Head of caudate nucleus (tissue), 42 donors: ENCODE measurements at regions not wholly inside any gene's neighbourhood (a gene's known extent, or its start where the extent isn't known, plus 50 kb on each side); places are given as distances from the start of the nearest gene placed in this dataset.

Source experiments
- DNase-seq, 42 donors: peaks; one replicate each; pipeline versions ENCODE4 v3.0.0 to v3.0.0-alpha.2; 2020 to 2021; ENCODE audit warnings: mixed read lengths in 7 of 42
- intact Hi-C: fragments of 100-400 bp; cut with DNase I; formaldehyde crosslinking; loops from one replicate; pipeline ENCODE4 v1.15.0; 2022

DNA sequence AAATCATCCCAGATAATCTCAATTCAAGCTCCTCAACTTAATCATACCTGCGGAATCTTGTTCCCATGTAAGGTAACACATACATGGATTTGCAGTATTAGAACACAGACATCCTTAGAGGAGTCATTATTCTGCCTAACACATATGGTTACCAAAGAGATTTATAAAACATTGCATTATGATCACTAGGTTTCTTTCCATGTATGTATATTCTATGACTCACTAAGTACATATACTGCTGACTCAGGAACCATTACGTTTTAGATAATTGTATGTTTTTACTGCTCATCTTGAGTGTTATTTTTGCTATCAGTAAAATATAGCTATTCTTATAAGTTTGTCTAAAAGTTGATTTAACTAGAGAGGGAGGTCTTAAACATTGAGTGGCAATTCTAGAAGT lies 182.9 kb downstream of the SLITRK6 start:
- DNase-seq: no peak
- intact Hi-C loops: no loop called here

DNA sequence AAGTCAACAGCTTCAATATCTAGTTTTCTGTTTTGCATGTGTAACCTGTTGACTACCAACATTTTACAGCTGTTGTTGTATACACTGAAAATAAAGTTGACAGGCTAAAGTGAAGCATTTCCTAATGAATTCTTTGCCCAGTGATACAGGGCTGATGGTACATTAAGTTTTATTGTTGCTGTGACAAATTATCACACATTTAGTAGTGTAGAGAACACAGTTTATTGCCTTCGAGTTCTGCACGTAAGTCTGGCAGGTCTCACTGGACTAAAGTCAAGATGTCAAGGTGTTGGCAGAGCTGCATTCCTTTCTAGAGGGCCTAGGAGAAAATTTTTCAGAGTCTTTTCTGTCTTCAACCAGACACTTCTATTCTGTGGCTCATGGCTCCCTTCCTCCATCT lies 184.2 kb downstream of the SLITRK6 start:
- intact Hi-C loops: no loop called here
- no peak for DNase-seq

GRCh38 chr13:85610024-85610423 lies 189.2 kb downstream of the SLITRK6 start:
- intact Hi-C loops: no loop called here

GRCh38 chr13:85608255-85608829 lies 190.9 kb downstream of the SLITRK6 start:
- no peak for DNase-seq
- intact Hi-C loops: no loop called here

More at GRCh38 chr13:85610024-85610423, 189.2 kb downstream of the SLITRK6 start:
- no peak for DNase-seq

DNA sequence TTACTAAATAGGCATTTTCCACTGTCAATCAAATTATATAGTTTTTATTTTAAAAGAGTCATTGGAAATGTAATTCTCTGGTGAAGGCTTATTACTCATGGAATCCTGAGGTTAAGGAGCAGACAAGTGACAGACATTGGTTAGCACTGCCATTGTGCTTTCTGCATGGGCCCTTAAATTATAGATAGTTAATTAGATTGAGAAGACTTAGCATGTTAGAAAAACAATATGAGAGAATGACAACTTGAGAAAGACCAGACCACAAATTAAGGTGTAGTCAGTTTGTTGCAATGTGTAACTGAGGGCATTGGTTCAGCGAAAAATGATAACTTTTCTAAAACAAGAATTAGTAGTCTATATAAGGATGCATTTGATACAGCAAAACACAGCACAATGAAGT lies 195.5 kb downstream of the SLITRK6 start:
- intact Hi-C loops: no loop called here
- DNase-seq: no peak

DNA sequence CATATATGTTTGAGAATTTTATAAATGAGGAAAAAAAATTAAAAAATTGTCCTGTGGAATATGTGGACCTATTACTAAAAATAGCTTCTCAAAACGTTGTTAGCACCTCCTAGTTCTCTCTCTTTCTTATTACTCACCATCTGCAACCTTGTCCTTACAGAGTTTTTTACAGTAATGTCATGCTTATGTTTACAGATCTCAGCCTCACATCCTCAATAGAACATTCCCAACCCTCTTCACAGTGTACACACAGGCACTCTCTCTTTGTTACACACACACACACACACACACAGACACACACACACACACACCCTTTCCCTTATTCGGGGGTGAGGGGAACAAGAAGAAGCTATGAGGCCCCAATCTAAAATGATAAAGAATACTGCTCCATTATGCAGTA lies 197.7 kb downstream of the SLITRK6 start:
- no peak for DNase-seq
- intact Hi-C loops: no loop called here

GRCh38 chr13:85597790-85598500 lies 201.3 kb downstream of the SLITRK6 start:
- DNase-seq: no peak
- intact Hi-C loops: no loop called here

DNA sequence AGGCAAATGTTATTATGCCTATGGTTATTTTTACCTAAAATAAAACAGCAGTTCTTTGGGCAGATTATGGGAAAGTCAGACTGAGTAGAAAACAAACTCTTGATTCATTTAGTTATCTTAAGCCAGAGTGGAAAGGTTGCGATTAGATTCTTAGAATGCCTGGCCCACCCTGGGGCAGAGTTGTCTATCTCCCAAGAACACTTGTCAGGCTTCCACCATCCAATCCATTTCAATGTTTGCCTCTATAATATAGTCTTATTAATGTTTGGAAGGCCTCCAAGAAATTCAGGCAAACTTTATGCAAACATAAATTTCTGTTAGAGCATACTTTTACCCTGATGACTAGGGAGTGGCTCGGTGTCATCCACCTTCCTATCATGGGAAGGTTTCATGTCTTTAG lies 207.0 kb downstream of the SLITRK6 start:
- no peak for DNase-seq

DNA sequence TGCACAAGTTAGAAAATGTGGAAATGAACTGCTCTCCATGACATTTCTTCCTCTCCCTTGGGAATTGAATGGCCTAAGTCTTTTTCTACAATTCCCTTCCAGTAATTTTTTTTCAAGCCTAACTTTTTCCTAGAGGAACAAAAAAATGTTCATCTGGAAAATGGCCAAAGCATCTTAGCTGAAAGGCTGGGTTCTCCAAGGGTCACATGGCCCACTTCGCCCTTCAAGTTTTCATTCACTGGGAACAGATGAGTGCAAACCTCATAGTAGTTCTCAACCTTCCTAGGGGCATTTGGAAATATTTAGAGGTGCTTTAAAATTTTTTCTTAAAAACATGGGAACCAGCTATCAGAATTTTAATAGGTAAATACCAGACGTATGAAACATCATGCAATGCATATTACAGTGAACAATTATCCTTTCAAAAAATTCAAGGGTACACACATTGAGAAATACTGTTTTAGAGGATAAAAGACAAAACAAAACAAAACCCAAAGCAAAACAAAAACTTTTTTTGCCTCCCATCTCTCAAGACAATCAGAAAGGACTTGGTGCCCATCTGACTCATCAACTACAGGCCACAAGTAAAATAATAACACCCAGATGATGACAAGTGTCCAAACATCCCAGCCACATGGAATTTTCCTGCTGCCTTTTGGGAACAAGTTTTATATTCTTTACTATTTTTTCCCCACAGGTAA lies 208.8 kb downstream of the SLITRK6 start:
- intact Hi-C loops: no loop called here
- DNase-seq: no peak

More for the DNA sequence above, 207.0 kb downstream of the SLITRK6 start:
- intact Hi-C loops: no loop called here

DNA sequence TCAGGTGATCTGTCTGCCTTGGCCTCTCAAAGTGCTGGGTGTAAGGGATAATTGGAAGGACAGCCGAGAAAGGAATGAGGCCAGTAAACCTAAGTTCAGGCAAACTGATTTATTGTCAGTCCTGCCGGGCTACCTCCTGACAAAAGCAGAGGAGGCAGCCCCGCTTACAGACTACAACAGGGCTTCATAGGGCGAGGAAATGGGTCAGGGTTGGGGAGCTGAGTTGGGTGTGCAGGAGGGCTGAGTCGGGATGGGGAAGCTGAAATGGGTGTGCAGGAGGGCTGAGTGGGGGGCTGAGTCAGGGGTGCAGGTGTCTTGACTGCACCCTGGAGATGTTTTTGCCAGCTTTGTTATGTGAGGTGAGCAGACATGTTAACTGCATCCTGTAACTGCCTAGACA lies 210.2 kb downstream of the SLITRK6 start:
- DNase-seq: no peak
- intact Hi-C loops: no loop called here

- intact Hi-C loops: no loop called here
- DNase-seq: no peak
Measured at GRCh38 chr13:85588359-85588758, 210.9 kb downstream of the SLITRK6 start.

GRCh38 chr13:85586856-85587255 lies 212.4 kb downstream of the SLITRK6 start:
- intact Hi-C loops: no loop called here
- DNase-seq: no peak

- no peak for DNase-seq
- intact Hi-C loops: no loop called here
Measured at GRCh38 chr13:85586422-85586831, 212.8 kb downstream of the SLITRK6 start.

DNA sequence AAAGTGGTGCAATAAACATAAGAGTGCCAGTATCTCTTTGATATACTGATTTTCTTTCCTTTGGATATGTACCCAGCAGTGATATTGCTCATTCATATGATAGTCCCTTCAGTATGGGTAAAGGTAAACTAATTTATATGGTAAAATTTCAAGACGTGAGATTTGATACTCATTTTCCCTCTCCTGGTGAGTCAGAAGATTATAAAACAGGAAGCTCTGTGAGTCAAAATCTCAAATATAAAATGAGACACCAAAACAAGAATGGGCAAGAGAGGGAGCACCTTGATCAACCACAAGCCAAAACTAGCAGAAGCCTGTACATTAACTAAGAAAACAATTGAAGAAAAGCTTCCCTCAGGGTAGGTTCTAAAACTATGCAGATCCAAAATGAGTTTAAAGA lies 216.3 kb downstream of the SLITRK6 start:
- intact Hi-C loops: no loop called here
- no peak for DNase-seq

- no peak for DNase-seq
- intact Hi-C loops: no loop called here
Measured at GRCh38 chr13:85575110-85575509, 224.1 kb downstream of the SLITRK6 start.

DNA sequence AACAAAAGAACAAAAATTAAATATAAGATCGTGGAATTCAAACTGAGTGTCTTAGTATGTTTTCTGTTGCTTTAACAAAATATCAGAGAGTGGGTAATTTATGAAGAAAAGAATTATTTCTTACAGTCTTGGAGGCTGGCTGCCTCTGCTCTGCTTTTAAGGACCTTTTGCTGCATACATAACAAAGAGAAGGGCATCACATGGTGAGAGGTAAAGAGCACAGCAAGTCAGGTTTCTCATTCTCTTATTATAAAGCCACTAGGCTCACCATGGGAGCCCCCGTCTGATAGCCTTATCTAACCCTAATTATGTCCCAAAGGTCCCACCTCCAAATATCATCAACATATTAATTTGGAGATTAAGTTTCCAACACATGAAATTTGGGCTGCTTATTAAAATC lies 231.3 kb downstream of the SLITRK6 start:
- intact Hi-C loops: no loop called here
- no peak for DNase-seq

GRCh38 chr13:85565652-85566051 lies 233.6 kb downstream of the SLITRK6 start:
- DNase-seq: no peak
- intact Hi-C loops: no loop called here

- no peak for DNase-seq
- intact Hi-C loops: no loop called here
Measured at GRCh38 chr13:85564598-85564997, 234.6 kb downstream of the SLITRK6 start.

GRCh38 chr13:85562282-85562681 lies 236.9 kb downstream of the SLITRK6 start:
- no peak for DNase-seq
- intact Hi-C loops: no loop called here

GRCh38 chr13:85557691-85558467 lies 241.3 kb downstream of the SLITRK6 start:
- intact Hi-C loops: no loop called here
- no peak for DNase-seq
